GM19328 (cell line): ENCODE measurements at regions not wholly inside any gene's neighbourhood (a gene's known extent, or its start where the extent isn't known, plus 50 kb on each side); places are given as distances from the start of the nearest gene placed in this dataset.
"Not testable (repeated sequence)": the region's sequence is repeated elsewhere in the genome, so short reads cannot be mapped to it uniquely, and the experiment has no call there.

Source experiments
- ATAC-seq: cut with Tn5 transposase; IDR thresholded peaks from one replicate; pipeline ENCODE4 v1.9.1; 2021; ENCODE audit warnings: mild to moderate bottlenecking, moderate library complexity; ENCODE audit not compliant: unreplicated experiment

GRCh38 chr5:93682471-93683404 is 58.7 kb downstream of the POU5F2 start:
- not testable (repeated sequence) for ATAC-seq

- no peak for ATAC-seq
Observed at GRCh38 chr5:93681432-93681831, 60.0 kb downstream of the POU5F2 start.

GRCh38 chr5:93677359-93677891 is 64.0 kb downstream of the POU5F2 start:
- ATAC-seq: no peak

- ATAC-seq: no peak
Observed at GRCh38 chr5:93676704-93677103, 64.7 kb downstream of the POU5F2 start.

GRCh38 chr5:93675460-93676450 is 65.6 kb downstream of the POU5F2 start:
- peak; percentile 41 for ATAC-seq

- ATAC-seq: peak; percentile 52
Observed at GRCh38 chr5:93674866-93675459, 66.4 kb downstream of the POU5F2 start.

- ATAC-seq: no peak
Observed at GRCh38 chr5:93674138-93674537, 67.3 kb downstream of the POU5F2 start.

GRCh38 chr5:93673316-93673954 is 68.0 kb downstream of the POU5F2 start:
- ATAC-seq: no peak

GRCh38 chr5:93665648-93666047 is 75.8 kb downstream of the POU5F2 start:
- no peak for ATAC-seq

- ATAC-seq: no peak
Observed at GRCh38 chr5:93660677-93661076, 77.7 kb downstream of the NR2F1 start.

GRCh38 chr5:93658044-93658443 is 75.0 kb downstream of the NR2F1 start:
- no peak for ATAC-seq

- ATAC-seq: no peak
Observed at GRCh38 chr5:93654676-93655075, 71.7 kb downstream of the NR2F1 start.

GRCh38 chr5:93653716-93654115 is 70.7 kb downstream of the NR2F1 start:
- no peak for ATAC-seq

- no peak for ATAC-seq
Observed at GRCh38 chr5:93649234-93649900, 66.3 kb downstream of the NR2F1 start.

GRCh38 chr5:93644760-93645159 is 61.7 kb downstream of the NR2F1 start:
- ATAC-seq: no peak
